ENCODE measurements at regions not wholly inside any gene's neighbourhood (a gene's known extent, or its start where the extent isn't known, plus 50 kb on each side); places are given as distances from the start of the nearest gene placed in this dataset.

GRCh38 chr11:129505266-129505665 is 129.6 kb downstream of the BARX2 start:
- no peak for TF ChIP-seq POLR2AphosphoS5 (IDR thresholded peaks at IDR 0.05; ENCODE audit: low read depth, low read length)
- no peak for TF ChIP-seq POLR2A (IDR thresholded peaks at IDR 0.05; ENCODE audit: low read depth, low read length)
- no peak for TF ChIP-seq TAF1 (IDR thresholded peaks at IDR 0.05; ENCODE audit: low read depth, low read length)
